Glutamatergic neuron (in vitro differentiated cells): ENCODE measurements at regions not wholly inside any gene's neighbourhood (a gene's known extent, or its start where the extent isn't known, plus 50 kb on each side); places are given as distances from the start of the nearest gene placed in this dataset.

Experiments
- DNase-seq: peaks from one replicate; pipeline ENCODE4 v3.0.0; 2022
- H3K27ac Mint-ChIP-seq: one replicate; pipeline ENCODE4 v1.8.0; 2020; ENCODE audit warnings: mild to moderate bottlenecking, mixed read lengths, inconsistent platforms; ENCODE audit not compliant: unreplicated experiment
- H3K27me3 Mint-ChIP-seq: one replicate; pipeline ENCODE4 v1.8.0; 2020; ENCODE audit warnings: mild to moderate bottlenecking, moderate library complexity, mixed read lengths, inconsistent platforms; ENCODE audit not compliant: unreplicated experiment
- H3K36me3 Mint-ChIP-seq: one replicate; pipeline ENCODE4 v1.8.0; 2020; ENCODE audit warnings: mild to moderate bottlenecking, mixed read lengths, inconsistent platforms; ENCODE audit not compliant: unreplicated experiment
- H3K4me1 Mint-ChIP-seq: one replicate; pipeline ENCODE4 v1.8.0; 2020; ENCODE audit warnings: mild to moderate bottlenecking, low read depth, mixed read lengths, inconsistent platforms; ENCODE audit not compliant: unreplicated experiment
- H3K4me3 Mint-ChIP-seq: one replicate; pipeline ENCODE4 v1.8.0; 2020; ENCODE audit warnings: mild to moderate bottlenecking, mixed read lengths, inconsistent platforms; ENCODE audit not compliant: unreplicated experiment
- H3K9me3 Mint-ChIP-seq: one replicate; pipeline ENCODE4 v1.8.0; 2020; ENCODE audit warnings: mild to moderate bottlenecking, moderate library complexity, mixed read lengths, inconsistent platforms; ENCODE audit not compliant: unreplicated experiment
- CTCF ChIP-seq: fragments of 200-600 bp; sonication (generic); IDR thresholded peaks from one replicate; pipeline ENCODE4 v1.5.0; 2021; ENCODE audit not compliant: partially characterized antibody, unreplicated experiment

DNA sequence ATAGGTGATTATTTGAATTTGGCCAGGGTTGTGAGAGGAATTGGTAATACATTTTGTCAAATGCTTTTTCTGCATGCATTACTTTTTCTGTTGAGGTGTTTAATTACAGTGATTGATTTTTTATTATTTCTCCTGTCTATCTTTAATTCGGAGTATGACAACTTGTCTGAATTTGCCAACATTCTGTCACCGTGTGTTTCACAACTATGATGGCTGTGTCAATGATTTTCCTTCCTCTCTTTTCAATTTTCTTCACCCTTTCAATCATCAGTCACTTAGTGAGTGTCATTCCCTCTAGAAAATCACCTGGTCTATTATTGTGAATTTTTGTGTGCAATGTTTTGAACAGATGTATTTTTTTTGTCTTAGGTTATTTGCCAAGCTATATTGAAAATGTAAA, 1221.4 kb upstream of the CDH18 start:
- Mint-ChIP-seq H3K27ac (no peak overlapping the region), H3K36me3 (no peaks in the 10 kb centered on the region), H3K27me3 (no peaks in the 10 kb centered on the region), H3K4me3 (no peak overlapping the region), H3K9me3 (no peaks in the 10 kb centered on the region), H3K4me1 (no peaks in the 10 kb centered on the region)
- TF ChIP-seq CTCF: no peak
- DNase-seq: no peak

- TF ChIP-seq CTCF: no peak
- DNase-seq: no peak
- Mint-ChIP-seq H3K27ac (no peak overlapping the region), H3K4me3 (no peak overlapping the region), H3K9me3 (no peaks in the 10 kb centered on the region), H3K4me1 (no peaks in the 10 kb centered on the region), H3K36me3 (no peaks in the 10 kb centered on the region), H3K27me3 (no peaks in the 10 kb centered on the region)
Measured at GRCh38 chr5:21199087-21199486, 1211.1 kb upstream of the CDH18 start.

DNA sequence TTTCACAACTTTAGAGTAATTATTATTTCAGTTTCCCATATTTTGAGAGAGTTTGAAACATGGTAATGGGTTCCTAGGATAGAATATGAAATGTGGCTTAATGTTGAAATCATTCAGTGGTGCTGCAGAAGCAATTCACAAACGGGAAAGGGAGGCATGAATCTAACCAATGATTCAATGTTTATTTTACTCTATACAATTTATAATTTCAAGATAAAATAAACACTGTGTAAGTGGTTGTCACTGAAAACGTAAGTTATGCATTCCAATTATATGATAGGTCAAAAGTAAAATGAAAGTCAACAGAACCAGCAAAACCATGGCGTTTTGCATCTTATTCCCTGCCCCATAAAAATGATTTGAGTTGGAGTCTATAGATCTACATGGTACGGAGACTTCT, 1207.1 kb upstream of the CDH18 start:
- H3K36me3 Mint-ChIP-seq: no peaks in the 10 kb centered on the region
- H3K27ac Mint-ChIP-seq: no peak overlapping the region
- TF ChIP-seq CTCF: no peak
- H3K9me3 Mint-ChIP-seq: no peaks in the 10 kb centered on the region
- DNase-seq: no peak
- H3K27me3 Mint-ChIP-seq: no peaks in the 10 kb centered on the region
- no peaks in the 10 kb centered on the region for H3K4me1 Mint-ChIP-seq
- H3K4me3 Mint-ChIP-seq: no peak overlapping the region

GRCh38 chr5:21185536-21185935, 1197.5 kb upstream of the CDH18 start:
- Mint-ChIP-seq H3K9me3 (no peaks in the 10 kb centered on the region), H3K27ac (no peak overlapping the region), H3K4me1 (no peaks in the 10 kb centered on the region), H3K36me3 (no peaks in the 10 kb centered on the region), H3K27me3 (no peaks in the 10 kb centered on the region), H3K4me3 (no peak overlapping the region)
- no peak for DNase-seq
- TF ChIP-seq CTCF: no peak

DNA sequence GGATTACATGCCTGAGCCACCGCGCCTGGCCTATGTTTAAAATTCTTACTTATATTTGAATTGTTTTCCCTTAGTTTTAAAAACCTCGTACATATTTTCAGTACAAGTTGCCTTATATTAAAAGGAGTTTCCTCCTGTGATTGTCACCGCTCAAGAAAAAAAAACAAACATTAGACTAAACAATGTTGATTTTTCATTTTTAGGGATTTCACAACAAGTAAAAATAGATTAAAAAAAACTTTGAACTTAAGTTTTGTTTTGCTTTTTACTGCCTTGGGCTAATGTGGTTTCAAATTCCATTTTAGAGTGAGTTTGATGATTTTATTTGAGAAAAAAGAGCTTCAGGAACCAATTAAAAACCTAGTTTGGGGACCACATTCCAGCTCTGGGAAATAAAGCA, 1196.6 kb upstream of the CDH18 start:
- Mint-ChIP-seq H3K9me3 (no peaks in the 10 kb centered on the region), H3K4me3 (no peak overlapping the region), H3K27ac (no peak overlapping the region), H3K27me3 (no peaks in the 10 kb centered on the region), H3K36me3 (no peaks in the 10 kb centered on the region), H3K4me1 (no peaks in the 10 kb centered on the region)
- no peak for TF ChIP-seq CTCF
- DNase-seq: no peak
